CD14-positive monocyte (primary cell): ENCODE measurements at regions not wholly inside any gene's neighbourhood (a gene's known extent, or its start where the extent isn't known, plus 50 kb on each side); places are given as distances from the start of the nearest gene placed in this dataset.

Experiments used
- DNase-seq, 3 donors: peaks; one replicate each; pipeline ENCODE4 v3.0.0-alpha.2; 2011 to 2022
- H2AFZ ChIP-seq: 2 replicates; pipeline ENCODE4 v1.6.0; 2012; ENCODE audit warnings: mild to moderate bottlenecking, low read depth, low read length, inconsistent platforms; ENCODE audit not compliant: insufficient read depth, poor library complexity, severe bottlenecking
- H3K27ac ChIP-seq, 2 donors: 1 replicate in 1 of 2; 2 replicates in 1 of 2; pipeline ENCODE4 v1.5.1; 2012 to 2013; ENCODE audit warnings: low read length in 2 of 2, control low read depth in 1 of 2, inconsistent platforms in 1 of 2, low read depth in 1 of 2, mild to moderate bottlenecking in 1 of 2
- H3K27me3 ChIP-seq, 2 donors: one replicate each; pipeline versions ENCODE4 v1.6.0 to v1.6.1; 2011 to 2013; ENCODE audit warnings: low read length in 2 of 2; ENCODE audit not compliant: control insufficient read depth in 2 of 2, insufficient read depth in 2 of 2
- H3K36me3 ChIP-seq, 2 donors: replicated peaks in 1 of 2; 1 replicate in 1 of 2; 2 replicates in 1 of 2; pipeline versions ENCODE4 v1.5.1 to v1.6.1; 2012 to 2013; ENCODE audit warnings: low read length in 2 of 2, control low read depth in 1 of 2, inconsistent platforms in 1 of 2, mild to moderate bottlenecking in 1 of 2; ENCODE audit not compliant: insufficient read depth in 2 of 2, control insufficient read depth in 1 of 2
- H3K4me1 ChIP-seq, 2 donors: 1 replicate in 1 of 2; 2 replicates in 1 of 2; pipeline versions ENCODE4 v1.5.1 to v1.6.1; 2012 to 2013; ENCODE audit warnings: low read length in 2 of 2, control low read depth in 1 of 2, inconsistent platforms in 1 of 2, mild to moderate bottlenecking in 1 of 2, moderate library complexity in 1 of 2; ENCODE audit not compliant: insufficient read depth in 2 of 2, control insufficient read depth in 1 of 2
- H3K4me2 ChIP-seq: replicated peaks from 2 replicates; pipeline ENCODE3; 2012; ENCODE audit warnings: low read length, moderate library complexity, mild to moderate bottlenecking; ENCODE audit not compliant: poor library complexity, severe bottlenecking; ENCODE audit errors: extremely low read depth
- H3K4me3 ChIP-seq, 3 experiments: fragments of 200-600 bp in 1 of 3; sonication (generic) in 1 of 3; replicated peaks in 1 of 3; 1 replicate in 2 of 3; 2 replicates in 1 of 3; pipeline ENCODE4 v1.5.1; 2011 to 2013; ENCODE audit warnings: low read length in 3 of 3, mild to moderate bottlenecking in 3 of 3, control low read depth in 2 of 3, low read depth in 2 of 3, inconsistent platforms in 1 of 3, moderate library complexity in 1 of 3
- H3K79me2 ChIP-seq: 2 replicates; pipeline ENCODE4 v1.6.0; 2012; ENCODE audit warnings: mild to moderate bottlenecking, control low read depth, inconsistent platforms, low read length, moderate library complexity; ENCODE audit not compliant: insufficient read depth
- H3K9ac ChIP-seq: 2 replicates; pipeline ENCODE4 v1.6.0; 2017; ENCODE audit warnings: low read length, mild to moderate bottlenecking; ENCODE audit not compliant: insufficient read depth, poor library complexity, severe bottlenecking
- H3K9me3 ChIP-seq, 2 donors: replicated peaks in 1 of 2; 1 replicate in 1 of 2; 2 replicates in 1 of 2; pipeline versions ENCODE4 v1.5.1 to v1.6.1; 2012 to 2013; ENCODE audit warnings: low read length in 2 of 2, control low read depth in 1 of 2; ENCODE audit not compliant: control insufficient read depth in 1 of 2, insufficient read depth in 1 of 2
- H4K20me1 ChIP-seq: 2 replicates; pipeline ENCODE4 v1.6.0; 2012; ENCODE audit warnings: mild to moderate bottlenecking, low read length, control low read depth, moderate library complexity; ENCODE audit not compliant: insufficient read depth
- H3K27ac Mint-ChIP-seq, 7 donors: one replicate each; pipeline ENCODE4 v1.8.0; 2020; ENCODE audit warnings: mild to moderate bottlenecking in 7 of 7, mixed read lengths in 7 of 7, moderate library complexity in 6 of 7, inconsistent platforms in 2 of 7
- H3K27me3 Mint-ChIP-seq, 3 donors: one replicate each; pipeline ENCODE4 v1.8.0; 2021 to 2022; ENCODE audit warnings: low read depth in 3 of 3, mild to moderate bottlenecking in 3 of 3, mixed read lengths in 3 of 3, moderate library complexity in 3 of 3, inconsistent platforms in 1 of 3
- H3K36me3 Mint-ChIP-seq, 2 donors: one replicate each; pipeline ENCODE4 v1.8.0; 2020; ENCODE audit warnings: mixed read lengths in 2 of 2, inconsistent platforms in 1 of 2, mild to moderate bottlenecking in 1 of 2
- H3K4me1 Mint-ChIP-seq: one replicate; pipeline ENCODE4 v1.8.0; 2020; ENCODE audit warnings: mild to moderate bottlenecking, mixed read lengths
- H3K4me3 Mint-ChIP-seq, 2 donors: one replicate each; pipeline ENCODE4 v1.8.0; 2020; ENCODE audit warnings: mild to moderate bottlenecking in 2 of 2, mixed read lengths in 2 of 2, moderate library complexity in 1 of 2
- H3K9me3 Mint-ChIP-seq, 7 donors: one replicate each; pipeline ENCODE4 v1.8.0; 2020 to 2022; ENCODE audit warnings: mixed read lengths in 7 of 7, mild to moderate bottlenecking in 6 of 7, moderate library complexity in 6 of 7, inconsistent platforms in 2 of 7
- WGBS: methylation state at CpG from one replicate; pipeline ENCODE4 v1.1.5; 2013; ENCODE audit warnings: missing lambda C conversion rate; ENCODE audit not compliant: insufficient coverage; 5-methylcytosine and 5-hydroxymethylcytosine counted together
- intact Hi-C, 2 donors: fragments of 100-400 bp; cut with micrococcal nuclease; formaldehyde crosslinking; loops; one replicate each; pipeline versions ENCODE4 v1.15.0 to v1.15.1; 2023
- TF ChIP-seq, protein P1 (sequence below): fragments of 200-600 bp; IDR thresholded peaks from one replicate; pipeline ENCODE4 v1.8.0; 2022; ENCODE audit warnings: antibody characterized with exemption, mild to moderate bottlenecking

- no peak overlapping the region for H3K9ac ChIP-seq
- intact Hi-C loops = no loop called here
- H2AFZ ChIP-seq = no peak overlapping the region
- Mint-ChIP-seq H3K27ac (no peak overlapping the region), H3K4me3 (no peak overlapping the region), H3K9me3 (peaks cover 0 to 9% (median 3%) of the 10 kb centered on the region in 7 donors), H3K27me3 (no peaks in the 10 kb centered on the region), H3K4me1 (no peaks in the 10 kb centered on the region), H3K36me3 (no peaks in the 10 kb centered on the region)
- 100% methylated on average over 2 of the region's 2 CpGs for WGBS
- H4K20me1 ChIP-seq = no peaks in the 10 kb centered on the region
- no peaks in the 10 kb centered on the region for H3K79me2 ChIP-seq
- no peak overlapping the region for H3K4me2 ChIP-seq
- H3K27ac ChIP-seq = no peak overlapping the region
- H3K4me3 ChIP-seq = no peak overlapping the region
- DNase-seq = no peak
- no peaks in the 10 kb centered on the region for H3K27me3 ChIP-seq
- H3K4me1 ChIP-seq = no peaks in the 10 kb centered on the region
- H3K9me3 ChIP-seq = peaks cover 5 to 6% of the 10 kb centered on the region in 2 donors
- no peaks in the 10 kb centered on the region for H3K36me3 ChIP-seq
- TF ChIP-seq, protein P1, sequence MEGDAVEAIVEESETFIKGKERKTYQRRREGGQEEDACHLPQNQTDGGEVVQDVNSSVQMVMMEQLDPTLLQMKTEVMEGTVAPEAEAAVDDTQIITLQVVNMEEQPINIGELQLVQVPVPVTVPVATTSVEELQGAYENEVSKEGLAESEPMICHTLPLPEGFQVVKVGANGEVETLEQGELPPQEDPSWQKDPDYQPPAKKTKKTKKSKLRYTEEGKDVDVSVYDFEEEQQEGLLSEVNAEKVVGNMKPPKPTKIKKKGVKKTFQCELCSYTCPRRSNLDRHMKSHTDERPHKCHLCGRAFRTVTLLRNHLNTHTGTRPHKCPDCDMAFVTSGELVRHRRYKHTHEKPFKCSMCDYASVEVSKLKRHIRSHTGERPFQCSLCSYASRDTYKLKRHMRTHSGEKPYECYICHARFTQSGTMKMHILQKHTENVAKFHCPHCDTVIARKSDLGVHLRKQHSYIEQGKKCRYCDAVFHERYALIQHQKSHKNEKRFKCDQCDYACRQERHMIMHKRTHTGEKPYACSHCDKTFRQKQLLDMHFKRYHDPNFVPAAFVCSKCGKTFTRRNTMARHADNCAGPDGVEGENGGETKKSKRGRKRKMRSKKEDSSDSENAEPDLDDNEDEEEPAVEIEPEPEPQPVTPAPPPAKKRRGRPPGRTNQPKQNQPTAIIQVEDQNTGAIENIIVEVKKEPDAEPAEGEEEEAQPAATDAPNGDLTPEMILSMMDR = no peak
Measured at GRCh38 chr2:220347626-220348025, 720.2 kb downstream of the SLC4A3 start.

- Histone ChIP-seq H3K79me2 (no peaks in the 10 kb centered on the region), H2AFZ (no peak overlapping the region), H3K4me2 (no peak overlapping the region), H3K9me3 (peaks cover 5 to 6% of the 10 kb centered on the region in 2 donors), H3K27ac (no peak overlapping the region), H3K27me3 (no peaks in the 10 kb centered on the region), H3K9ac (no peak overlapping the region), H3K36me3 (no peaks in the 10 kb centered on the region), H3K4me3 (no peak overlapping the region), H4K20me1 (no peaks in the 10 kb centered on the region), H3K4me1 (no peaks in the 10 kb centered on the region)
- TF ChIP-seq, protein P1 = no peak
- no CpG with 5 or more reads among the region's 2 CpGs for WGBS
- Mint-ChIP-seq H3K27ac (no peak overlapping the region), H3K36me3 (no peaks in the 10 kb centered on the region), H3K9me3 (peaks cover 0 to 10% (median 3%) of the 10 kb centered on the region in 7 donors), H3K4me3 (no peak overlapping the region), H3K27me3 (no peaks in the 10 kb centered on the region), H3K4me1 (no peaks in the 10 kb centered on the region)
- DNase-seq = no peak
- intact Hi-C loops = no loop called here
Measured at GRCh38 chr2:220348206-220348605, 720.8 kb downstream of the SLC4A3 start.
